Panc1 (cell line): ENCODE measurements at regions not wholly inside any gene's neighbourhood (a gene's known extent, or its start where the extent isn't known, plus 50 kb on each side); places are given as distances from the start of the nearest gene placed in this dataset.

ENCODE experiments used
- POLR2AphosphoS5 ChIP-seq: IDR thresholded peaks from 2 replicates; pipeline ENCODE4 v1.6.1; 2012; ENCODE audit warnings: mild to moderate bottlenecking, low read depth, low read length, moderate library complexity
- REST ChIP-seq, 2 experiments: IDR thresholded peaks; 2 replicates each; pipeline ENCODE4 v1.6.1; 2011 to 2012; ENCODE audit warnings: low read depth in 2 of 2, control low read depth in 1 of 2, low read length in 1 of 2, mild to moderate bottlenecking in 1 of 2, moderate library complexity in 1 of 2; ENCODE audit not compliant: insufficient read depth in 1 of 2
- TCF7L2 ChIP-seq: IDR thresholded peaks from 2 replicates; pipeline ENCODE4 v1.6.1; 2011; ENCODE audit warnings: mild to moderate bottlenecking, low read depth, low read length, inconsistent platforms
- TF ChIP-seq, protein P1 (sequence below): fragments of 450-650 bp; IDR thresholded peaks from 2 replicates; pipeline ENCODE4 v1.5.1; 2017; ENCODE audit warnings: mild to moderate bottlenecking

DNA sequence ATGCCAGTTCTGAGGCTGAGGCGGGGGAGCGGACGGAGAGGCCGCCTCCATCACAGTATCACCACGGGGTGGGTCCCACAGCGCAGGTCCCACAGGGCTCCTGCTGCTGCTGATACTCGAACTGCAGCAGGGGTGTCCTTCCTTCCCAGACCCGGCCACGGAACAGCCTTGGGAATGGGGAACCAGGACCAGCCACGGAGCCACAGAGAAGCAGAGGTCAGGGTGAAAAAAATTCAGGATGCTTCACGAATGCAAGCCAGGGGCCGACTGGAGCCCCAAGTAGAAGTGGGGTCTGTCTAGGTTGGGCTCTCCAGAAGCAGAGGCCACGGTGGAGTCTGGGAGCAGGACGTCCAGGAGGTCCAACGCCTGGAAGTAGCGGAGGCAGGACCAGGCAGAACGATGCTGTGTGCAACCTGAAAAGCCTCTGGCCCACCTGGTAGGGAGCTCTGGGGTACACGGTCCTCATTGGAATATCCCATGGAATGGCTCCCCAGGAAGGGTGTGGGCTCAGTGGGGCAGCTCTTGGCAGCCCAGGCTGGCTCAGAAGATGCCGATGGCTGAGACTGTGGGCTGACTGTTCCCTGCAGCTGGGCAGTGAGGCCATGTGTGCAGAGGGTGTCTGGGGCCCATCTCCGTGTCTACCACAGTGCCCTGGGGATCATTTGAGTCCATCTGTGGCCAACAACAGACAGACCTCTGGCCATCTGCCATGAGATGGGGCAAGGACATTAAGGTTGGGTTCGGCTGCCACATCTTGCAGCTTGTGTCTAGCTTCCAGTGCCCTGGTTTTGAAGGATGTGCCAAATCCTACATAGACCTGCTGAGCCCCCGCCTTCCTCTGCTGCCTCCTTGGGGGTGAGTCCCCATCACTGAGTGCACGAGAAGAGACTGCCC lies 66.9 kb upstream of the FCN1 start:
- TF ChIP-seq, protein P1, sequence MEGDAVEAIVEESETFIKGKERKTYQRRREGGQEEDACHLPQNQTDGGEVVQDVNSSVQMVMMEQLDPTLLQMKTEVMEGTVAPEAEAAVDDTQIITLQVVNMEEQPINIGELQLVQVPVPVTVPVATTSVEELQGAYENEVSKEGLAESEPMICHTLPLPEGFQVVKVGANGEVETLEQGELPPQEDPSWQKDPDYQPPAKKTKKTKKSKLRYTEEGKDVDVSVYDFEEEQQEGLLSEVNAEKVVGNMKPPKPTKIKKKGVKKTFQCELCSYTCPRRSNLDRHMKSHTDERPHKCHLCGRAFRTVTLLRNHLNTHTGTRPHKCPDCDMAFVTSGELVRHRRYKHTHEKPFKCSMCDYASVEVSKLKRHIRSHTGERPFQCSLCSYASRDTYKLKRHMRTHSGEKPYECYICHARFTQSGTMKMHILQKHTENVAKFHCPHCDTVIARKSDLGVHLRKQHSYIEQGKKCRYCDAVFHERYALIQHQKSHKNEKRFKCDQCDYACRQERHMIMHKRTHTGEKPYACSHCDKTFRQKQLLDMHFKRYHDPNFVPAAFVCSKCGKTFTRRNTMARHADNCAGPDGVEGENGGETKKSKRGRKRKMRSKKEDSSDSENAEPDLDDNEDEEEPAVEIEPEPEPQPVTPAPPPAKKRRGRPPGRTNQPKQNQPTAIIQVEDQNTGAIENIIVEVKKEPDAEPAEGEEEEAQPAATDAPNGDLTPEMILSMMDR = no peak
- TF ChIP-seq POLR2AphosphoS5 (no peak), TCF7L2 (no peak), REST (IDR thresholded peaks at IDR 0.05; ENCODE audit: insufficient read depth in 1 of 2, low read depth in 2 of 2, low read length in 1 of 2) (no peak)
